Heart left ventricle (tissue), 16 donors: ENCODE measurements at regions not wholly inside any gene's neighbourhood (a gene's known extent, or its start where the extent isn't known, plus 50 kb on each side); places are given as distances from the start of the nearest gene placed in this dataset.
"Not testable (repeated sequence)": the region's sequence is repeated elsewhere in the genome, so short reads cannot be mapped to it uniquely, and the experiment has no call there.

ENCODE experiments used
- ATAC-seq, 4 donors: fragments of 200-7000 bp; cut with Tn5 transposase; one replicate each; pipeline ENCODE4 v1.9.1; 2020 to 2022; ENCODE audit warnings: moderate library complexity in 4 of 4, mild to moderate bottlenecking in 3 of 4, moderate number of reproducible peaks in 1 of 4
- DNase-seq, 5 donors: peaks; one replicate each; pipeline ENCODE4 v3.0.0-alpha.2; 2020
- H3K27ac ChIP-seq, 12 donors: fragments of 200-600 bp; sonication (generic) in 4 of 12; one replicate each; pipeline versions ENCODE4 v1.5.0 to v1.8.0; 2016 to 2022; ENCODE audit warnings: mild to moderate bottlenecking in 2 of 12
- H3K27me3 ChIP-seq, 9 donors: fragments of 200-600 bp; sonication (generic) in 2 of 9; one replicate each; pipeline versions ENCODE4 v1.5.1 to v1.8.0; 2016 to 2022; ENCODE audit warnings: mild to moderate bottlenecking in 3 of 9
- H3K36me3 ChIP-seq, 9 donors: fragments of 200-600 bp; sonication (generic) in 2 of 9; one replicate each; pipeline versions ENCODE4 v1.5.0 to v1.8.0; 2018 to 2022; ENCODE audit warnings: mild to moderate bottlenecking in 2 of 9
- H3K4me1 ChIP-seq, 12 donors: fragments of 200-600 bp; sonication (generic) in 4 of 12; one replicate each; pipeline versions ENCODE4 v1.5.0 to v1.8.0; 2016 to 2022; ENCODE audit warnings: mild to moderate bottlenecking in 3 of 12
- H3K4me3 ChIP-seq, 12 donors: fragments of 200-600 bp; sonication (generic) in 4 of 12; one replicate each; pipeline versions ENCODE4 v1.5.0 to v1.8.0; 2017 to 2022; ENCODE audit warnings: mild to moderate bottlenecking in 9 of 12, moderate library complexity in 4 of 12
- H3K9me3 ChIP-seq, 12 donors: fragments of 200-600 bp; sonication (generic) in 4 of 12; one replicate each; pipeline versions ENCODE4 v1.5.0 to v1.8.0; 2016 to 2022; ENCODE audit warnings: mild to moderate bottlenecking in 1 of 12
- POLR2A ChIP-seq, 2 donors: fragments of 450-650 bp; IDR thresholded peaks; one replicate each; pipeline ENCODE4 v1.6.1; 2017; ENCODE audit warnings: antibody characterized with exemption in 2 of 2, mild to moderate bottlenecking in 2 of 2, moderate library complexity in 2 of 2
- WGBS, 4 donors: extraction: QIAGEN DNeasy Blood & Tissue Kit in 2 of 4; methylation state at CpG; one replicate each; pipeline versions ENCODE4 v1.1.5 to v1.1.7; 2013 to 2018; 5-methylcytosine and 5-hydroxymethylcytosine counted together
- intact Hi-C, 10 donors: fragments of 100-400 bp; cut with DNase I; formaldehyde crosslinking; loops; one replicate each; pipeline versions ENCODE4 v1.11.1 to v1.14.2; 2022
- TF ChIP-seq, protein P1 (sequence below), 12 donors: fragments of 200-600 bp; sonication (generic) in 4 of 12; IDR thresholded peaks; one replicate each; pipeline versions ENCODE4 v1.5.0 to v1.8.0; 2018 to 2022; ENCODE audit warnings: antibody characterized with exemption in 12 of 12, mild to moderate bottlenecking in 5 of 12
- donor health status: ischemic (EF 13 %, LVEDD 7.1; RV severe dilation, severe dysfunction).
- donor health status: healthy with polysubstance abuse.
- donor health status: DM: no; HTN: yes; CAD: no.
- donor health status: DM: no; HTN: no; CAD: no.
- donor health status: ischemic (EF 25% LVEDD 6.9; RV normal size, moderate dysfunction).
- donor health status: ischemic (EF 25% LVEDD 5.7; RV mildly dilated, moderate dysfunction).
- donor health status: healthy.
- donor health status: DM: yes; HTN: yes; CAD: no.
- donor health status: ischemic (EF 35%, LVEDD 5.7; RV mildly dilated, moderate dysfunction).
- donor health status: nonischemic (EF 11% LVEDD 7.7; RV severe dilation, severe dysfunction).
- donor health status: DM: yes; HTN: yes; CAD: no.
- donor health status: PGD.
- donor health status: ischemic (EF 29% LVEDD 5.4; RV normal size, mild dysfunction).
- donor health status: nonischemic (EF 23%, LVEDD 6.1; RV moderate dilation, normal function).

GRCh38 chr12:42015051-42015461 is 129.6 kb downstream of the GXYLT1 start:
- intact Hi-C loops: no loop called here
- H3K27me3 ChIP-seq: no peaks in the 10 kb centered on the region
- no peaks in the 10 kb centered on the region for H3K4me1 ChIP-seq
- H3K9me3 ChIP-seq: no peaks in the 10 kb centered on the region
- ATAC-seq (no peak), DNase-seq (no peak)
- TF ChIP-seq, protein P1, sequence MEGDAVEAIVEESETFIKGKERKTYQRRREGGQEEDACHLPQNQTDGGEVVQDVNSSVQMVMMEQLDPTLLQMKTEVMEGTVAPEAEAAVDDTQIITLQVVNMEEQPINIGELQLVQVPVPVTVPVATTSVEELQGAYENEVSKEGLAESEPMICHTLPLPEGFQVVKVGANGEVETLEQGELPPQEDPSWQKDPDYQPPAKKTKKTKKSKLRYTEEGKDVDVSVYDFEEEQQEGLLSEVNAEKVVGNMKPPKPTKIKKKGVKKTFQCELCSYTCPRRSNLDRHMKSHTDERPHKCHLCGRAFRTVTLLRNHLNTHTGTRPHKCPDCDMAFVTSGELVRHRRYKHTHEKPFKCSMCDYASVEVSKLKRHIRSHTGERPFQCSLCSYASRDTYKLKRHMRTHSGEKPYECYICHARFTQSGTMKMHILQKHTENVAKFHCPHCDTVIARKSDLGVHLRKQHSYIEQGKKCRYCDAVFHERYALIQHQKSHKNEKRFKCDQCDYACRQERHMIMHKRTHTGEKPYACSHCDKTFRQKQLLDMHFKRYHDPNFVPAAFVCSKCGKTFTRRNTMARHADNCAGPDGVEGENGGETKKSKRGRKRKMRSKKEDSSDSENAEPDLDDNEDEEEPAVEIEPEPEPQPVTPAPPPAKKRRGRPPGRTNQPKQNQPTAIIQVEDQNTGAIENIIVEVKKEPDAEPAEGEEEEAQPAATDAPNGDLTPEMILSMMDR (IDR thresholded peaks at IDR 0.05): no peak
- no peak for TF ChIP-seq POLR2A (IDR thresholded peaks at IDR 0.05)
- H3K4me3 ChIP-seq: no peak overlapping the region
- H3K36me3 ChIP-seq: no peaks in the 10 kb centered on the region
- no peak overlapping the region for H3K27ac ChIP-seq

DNA sequence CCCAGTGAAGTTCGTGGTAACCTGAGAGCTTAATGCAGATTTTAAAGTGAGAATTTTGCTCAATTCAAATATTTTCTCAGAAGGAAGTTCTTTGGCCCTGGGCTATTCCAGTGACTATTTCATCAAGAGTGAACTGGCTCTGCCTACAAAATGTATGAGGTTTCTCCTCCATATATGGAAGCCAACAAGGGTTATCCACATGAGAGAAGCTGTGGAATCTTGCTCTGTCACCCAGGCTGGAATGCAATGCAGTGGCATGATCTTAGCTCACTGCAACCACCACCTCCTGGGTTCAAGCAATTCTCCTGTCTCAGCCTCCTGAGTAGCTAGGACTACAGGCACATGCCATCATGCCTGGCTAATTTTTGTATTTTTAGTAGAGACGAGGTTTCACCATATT is 132.2 kb downstream of the GXYLT1 start:
- H3K27ac ChIP-seq, ATAC-seq, H3K36me3 ChIP-seq, H3K4me1 ChIP-seq, DNase-seq, H3K27me3 ChIP-seq, intact Hi-C loops, H3K4me3 ChIP-seq, H3K9me3 ChIP-seq: not testable (repeated sequence)
- WGBS, 4 donors: 72 to 100% (median 84%) methylated on average over 2 of the region's 2 CpGs

GRCh38 chr12:42010715-42011114 is 134.0 kb downstream of the GXYLT1 start:
- Histone ChIP-seq H3K4me1 (no peaks in the 10 kb centered on the region), H3K27me3 (no peaks in the 10 kb centered on the region), H3K4me3 (no peak overlapping the region), H3K9me3 (no peaks in the 10 kb centered on the region), H3K27ac (no peak overlapping the region), H3K36me3 (no peaks in the 10 kb centered on the region)
- TF ChIP-seq POLR2A (IDR thresholded peaks at IDR 0.05): no peak
- TF ChIP-seq, protein P1 (IDR thresholded peaks at IDR 0.05): no peak
- DNase-seq (no peak), ATAC-seq (no peak)
- 77 to 88% (median 83%) methylated on average over 3 of the region's 3 CpGs for WGBS, 4 donors
- intact Hi-C loops: no loop called here

DNA sequence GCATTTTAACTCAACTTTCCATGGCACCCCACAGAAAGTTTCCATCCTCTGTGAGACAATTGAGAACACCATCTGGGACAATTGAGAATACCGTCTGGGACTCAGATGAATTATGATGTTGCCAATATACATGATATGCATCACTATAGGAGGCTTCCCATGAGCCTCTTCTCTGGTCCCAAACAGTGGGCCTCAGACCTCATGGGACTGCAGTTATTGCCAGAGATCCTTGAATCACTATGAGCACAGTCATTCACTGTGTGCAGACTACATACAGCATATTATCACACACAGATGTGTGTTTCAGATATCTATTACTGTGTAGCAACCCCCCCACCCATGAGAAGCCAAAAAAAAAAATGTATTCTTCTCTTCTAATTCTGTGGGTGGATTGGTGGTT is 134.4 kb downstream of the GXYLT1 start:
- Histone ChIP-seq H3K4me1 (no peaks in the 10 kb centered on the region), H3K27ac (no peak overlapping the region), H3K4me3 (no peak overlapping the region), H3K36me3 (no peaks in the 10 kb centered on the region), H3K27me3 (no peaks in the 10 kb centered on the region), H3K9me3 (no peaks in the 10 kb centered on the region)
- ATAC-seq (no peak), DNase-seq (no peak)
- intact Hi-C loops: no loop called here
- 84 to 95% (median 86%) methylated on average over 1 of the region's 1 CpG for WGBS, 4 donors
- TF ChIP-seq POLR2A (IDR thresholded peaks at IDR 0.05): no peak
- TF ChIP-seq, protein P1 (IDR thresholded peaks at IDR 0.05): no peak

DNA sequence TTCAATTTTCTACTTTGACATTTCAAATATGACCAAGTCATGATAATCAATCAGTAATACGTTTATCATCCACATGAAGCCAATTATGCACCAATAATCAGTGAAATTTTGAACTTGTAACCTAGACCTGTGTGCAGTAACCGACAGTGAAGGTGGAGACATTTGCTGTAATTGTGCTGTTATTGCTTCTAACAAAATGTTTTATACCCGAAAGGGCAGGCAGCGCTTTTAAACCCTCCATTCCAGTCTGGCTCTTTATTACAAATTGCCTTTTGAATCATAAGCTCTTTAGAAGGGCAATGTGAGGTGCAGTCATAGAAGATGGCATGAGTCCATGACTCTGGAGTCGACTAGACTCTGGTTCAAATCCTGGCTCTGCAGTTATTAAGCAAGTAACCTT is 135.7 kb downstream of the GXYLT1 start:
- H3K9me3 ChIP-seq: no peaks in the 10 kb centered on the region
- TF ChIP-seq, protein P1 (IDR thresholded peaks at IDR 0.05): no peak
- TF ChIP-seq POLR2A (IDR thresholded peaks at IDR 0.05): no peak
- 89 to 92% (median 91%) methylated on average over 5 of the region's 5 CpGs for WGBS, 4 donors
- no peak overlapping the region for H3K27ac ChIP-seq
- H3K36me3 ChIP-seq: no peaks in the 10 kb centered on the region
- intact Hi-C loops: no loop called here
- no peaks in the 10 kb centered on the region for H3K4me1 ChIP-seq
- H3K27me3 ChIP-seq: no peaks in the 10 kb centered on the region
- ATAC-seq (no peak), DNase-seq (no peak)
- H3K4me3 ChIP-seq: no peak overlapping the region
